HCT116 (cell line): ENCODE measurements at regions not wholly inside any gene's neighbourhood (a gene's known extent, or its start where the extent isn't known, plus 50 kb on each side); places are given as distances from the start of the nearest gene placed in this dataset.

Experiments used
- ATAC-seq: fragments of 200-7000 bp; cut with Tn5 transposase; 2 replicates; pipeline ENCODE4 v1.9.1; 2020; ENCODE audit warnings: mild to moderate bottlenecking, moderate library complexity
- BruUV-seq: library from RNA; stranded (reverse); fragments of 400-500 nt; replicated peaks from 2 replicates; lab custom pipeline; 2021; lab: Mats Ljungman, UMichigan
- CTCF ChIA-PET: fragments of 300-600 bp; sonication (Branson Sonifier 250); formaldehyde crosslinking; loops from one replicate; lab custom pipeline; 2021; ENCODE audit warnings: antibody characterized with exemption; lab: Charles Lee
- POLR2A ChIA-PET: fragments of 300-600, 350-600 bp; sonication (Branson Sonifier 250); formaldehyde crosslinking; loops from one replicate; lab custom pipeline; 2021; ENCODE audit warnings: antibody characterized with exemption; lab: Charles Lee
- RAD21 ChIA-PET, 2 experiments: fragments of 300-600 bp; sonication (Branson Sonifier 250); formaldehyde crosslinking; loops; one replicate each; lab custom pipeline; 2023; ENCODE audit warnings: low total read pairs in 2 of 2; ENCODE audit not compliant: uncharacterized antibody in 2 of 2, unreplicated experiment in 2 of 2, low non-redundant PET in 1 of 2; lab: Charles Lee
- DNase-seq: peaks from one replicate; pipeline ENCODE4 v3.0.0-alpha.2; 2010; ENCODE audit warnings: low read depth, low spot score
- H2AFZ ChIP-seq: fragments of 200-600 bp; shearing (Covaris generic), sonication (generic); 2 replicates; pipeline ENCODE4 v1.6.1; 2017; ENCODE audit warnings: low read depth, mixed run types, mixed read lengths, antibody characterized with exemption, low read length; ENCODE audit not compliant: poor library complexity, severe bottlenecking
- H3K27ac ChIP-seq: 2 replicates; pipeline ENCODE4 v1.5.1; 2012; ENCODE audit warnings: low read depth, low read length
- H3K27me3 ChIP-seq: fragments of 200-600 bp; sonication (generic); 2 replicates; pipeline ENCODE4 v1.6.1; 2016; ENCODE audit warnings: mixed run types, low read length, mixed read lengths; ENCODE audit not compliant: insufficient read depth
- H3K36me3 ChIP-seq, 2 experiments: fragments of 200-500 bp in 1 of 2; fragments of 200-600 bp in 1 of 2; sonication (Bioruptor generic) in 1 of 2; sonication (generic) in 1 of 2; 2 replicates each; pipeline versions ENCODE4 v1.5.1 to v1.6.1; 2014 to 2016; ENCODE audit warnings: low read length in 2 of 2, inconsistent platforms in 1 of 2, mixed read lengths in 1 of 2, mixed run types in 1 of 2; ENCODE audit not compliant: insufficient read depth in 2 of 2, control insufficient read depth in 1 of 2
- H3K4me1 ChIP-seq, 2 experiments: fragments of 200-600 bp in 1 of 2; sonication (generic) in 1 of 2; 2 replicates each; pipeline versions ENCODE4 v1.5.1 to v1.6.1; 2012 to 2017; ENCODE audit warnings: low read length in 2 of 2, inconsistent platforms in 1 of 2, mild to moderate bottlenecking in 1 of 2, mixed read lengths in 1 of 2, mixed run types in 1 of 2, moderate library complexity in 1 of 2; ENCODE audit not compliant: insufficient read depth in 2 of 2, control insufficient read depth in 1 of 2
- H3K4me2 ChIP-seq: fragments of 200-600 bp; sonication (generic); 2 replicates; pipeline ENCODE4 v1.6.1; 2017; ENCODE audit warnings: mixed run types, low read length, mixed read lengths
- H3K4me3 ChIP-seq, 2 experiments: fragments of 200-600 bp in 1 of 2; sonication (generic) in 1 of 2; replicated peaks in 1 of 2; 2 replicates each; pipeline ENCODE4 v1.5.1; 2011 to 2016; ENCODE audit warnings: low read length in 2 of 2, control low read depth in 1 of 2, low read depth in 1 of 2, mild to moderate bottlenecking in 1 of 2, mixed read lengths in 1 of 2, mixed run types in 1 of 2
- H3K79me2 ChIP-seq: fragments of 200-600 bp; sonication (generic); 2 replicates; pipeline ENCODE4 v1.6.1; 2017; ENCODE audit warnings: mild to moderate bottlenecking, mixed run types, low read length, moderate library complexity, mixed read lengths; ENCODE audit not compliant: insufficient read depth
- H3K9ac ChIP-seq: fragments of 200-600 bp; sonication (generic); 2 replicates; pipeline ENCODE4 v1.6.1; 2016; ENCODE audit warnings: low read length, mixed read lengths
- H3K9me2 ChIP-seq: fragments of 200-600 bp; sonication (generic), shearing (Covaris generic); 2 replicates; pipeline ENCODE4 v1.6.1; 2017; ENCODE audit warnings: mixed run types, mild to moderate bottlenecking, moderate library complexity; ENCODE audit not compliant: insufficient read depth
- H3K9me3 ChIP-seq, 2 experiments: fragments of 200-500 bp in 1 of 2; fragments of 200-600 bp in 1 of 2; sonication (Bioruptor generic) in 1 of 2; sonication (generic) in 1 of 2; 2 replicates each; pipeline ENCODE4 v1.6.1; 2014 to 2017; ENCODE audit warnings: low read length in 2 of 2, mixed read lengths in 2 of 2, inconsistent platforms in 1 of 2, low read depth in 1 of 2, mild to moderate bottlenecking in 1 of 2, mixed run types in 1 of 2, moderate library complexity in 1 of 2; ENCODE audit not compliant: control insufficient read depth in 1 of 2, insufficient read depth in 1 of 2
- H4K20me1 ChIP-seq: fragments of 200-600 bp; sonication (generic), shearing (Covaris generic); 2 replicates; pipeline ENCODE4 v1.6.1; 2017; ENCODE audit warnings: mixed run types, mild to moderate bottlenecking, moderate library complexity; ENCODE audit not compliant: insufficient read depth
- CBX3 ChIP-seq: IDR thresholded peaks from 2 replicates; pipeline ENCODE4 v1.6.1; 2012; ENCODE audit warnings: low read depth
- EGR1 ChIP-seq: IDR thresholded peaks from 2 replicates; pipeline ENCODE4 v1.6.1; 2012; ENCODE audit warnings: low read depth
- EZH2phosphoT487 ChIP-seq: fragments of 200-600 bp; IDR thresholded peaks from 2 replicates; pipeline ENCODE4 v1.6.1; 2018; ENCODE audit warnings: antibody characterized with exemption, borderline replicate concordance
- JUND ChIP-seq: IDR thresholded peaks from 2 replicates; pipeline ENCODE4 v1.6.1; 2012
- POLR2A ChIP-seq: IDR thresholded peaks from 2 replicates; pipeline ENCODE4 v1.7.0; 2011; ENCODE audit warnings: borderline replicate concordance; ENCODE audit not compliant: insufficient read depth, insufficient read length; ENCODE audit errors: extremely low read depth
- RAD21 ChIP-seq: IDR thresholded peaks from 2 replicates; pipeline ENCODE4 v1.6.1; 2012; ENCODE audit warnings: low read depth, mild to moderate bottlenecking
- REST ChIP-seq: IDR thresholded peaks from 2 replicates; pipeline ENCODE4 v1.6.1; 2012; ENCODE audit warnings: low read depth
- SIN3A ChIP-seq: IDR thresholded peaks from 2 replicates; pipeline ENCODE4 v1.6.1; 2012; ENCODE audit warnings: low read depth
- SP1 ChIP-seq: IDR thresholded peaks from 2 replicates; pipeline ENCODE4 v1.6.1; 2012; ENCODE audit warnings: low read depth
- TCF7L2 ChIP-seq: IDR thresholded peaks from 2 replicates; pipeline ENCODE4 v1.7.0; 2011; ENCODE audit warnings: borderline replicate concordance, inconsistent platforms; ENCODE audit not compliant: insufficient read depth, insufficient read length; ENCODE audit errors: extremely low read depth
- YY1 ChIP-seq: IDR thresholded peaks from 2 replicates; pipeline ENCODE4 v1.6.1; 2011; ENCODE audit warnings: low read length, low read depth, moderate library complexity, mild to moderate bottlenecking; ENCODE audit not compliant: insufficient replicate concordance; ENCODE audit errors: extremely low read depth
- ZFX ChIP-seq: fragments of 450-650 bp; IDR thresholded peaks from 2 replicates; pipeline ENCODE4 v1.6.1; 2017
- intact Hi-C: fragments of 100-400 bp; cut with micrococcal nuclease; formaldehyde crosslinking; loops from 2 replicates; pipeline ENCODE4 v1.10.0; 2022

GRCh38 chr3:17964108-17964507 is 221.7 kb upstream of the TBC1D5 start:
- Histone ChIP-seq H3K4me3 (no peak overlapping the region), H4K20me1 (no peaks in the 10 kb centered on the region), H3K4me2 (no peak overlapping the region), H3K27ac (no peak overlapping the region), H3K79me2 (no peaks in the 10 kb centered on the region), H3K36me3 (no peaks in the 10 kb centered on the region), H2AFZ (no peak overlapping the region), H3K9me2 (no peaks in the 10 kb centered on the region; the same call in 1 of the 2 replicates), H3K9ac (no peak overlapping the region), H3K27me3 (no peaks in the 10 kb centered on the region), H3K4me1 (no peaks in the 10 kb centered on the region), H3K9me3 (no peaks in the 10 kb centered on the region)
- CTCF ChIA-PET, result no interaction called here
- no peak for TF ChIP-seq EGR1
- TF ChIP-seq ZFX, result no peak
- TF ChIP-seq CBX3, result no peak
- no peak for TF ChIP-seq POLR2A
- TF ChIP-seq TCF7L2, result no peak
- TF ChIP-seq RAD21, result no peak
- no peak for TF ChIP-seq EZH2phosphoT487
- TF ChIP-seq REST, result no peak
- TF ChIP-seq YY1, result no peak
- TF ChIP-seq SIN3A, result no peak
- no peak for TF ChIP-seq SP1
- TF ChIP-seq JUND, result no peak
- POLR2A ChIA-PET, result no interaction called here
- RAD21 ChIA-PET, result no interaction called here
- intact Hi-C loops, result no loop called here
- ATAC-seq (no peak), DNase-seq (no peak)
- BruUV-seq, result no TSS peak
